GM23338 (cell line): ENCODE measurements at regions not wholly inside any gene's neighbourhood (a gene's known extent, or its start where the extent isn't known, plus 50 kb on each side); places are given as distances from the start of the nearest gene placed in this dataset.

Experiments used
- ATAC-seq: fragments of 200-7000 bp; cut with Tn5 transposase; 3 replicates; pipeline ENCODE4 v1.9.1; 2020
- DNase-seq: peaks from one replicate; pipeline ENCODE4 v3.0.0-alpha.2; 2015; ENCODE audit warnings: low spot score
- H2AFZ ChIP-seq: fragments of 200-600 bp; sonication (generic); 2 replicates; pipeline ENCODE4 v1.8.0; 2016; ENCODE audit warnings: antibody characterized with exemption, mild to moderate bottlenecking, moderate library complexity
- H3F3A ChIP-seq: fragments of 200-600 bp; sonication (generic); replicated peaks from 2 replicates; pipeline ENCODE4 v1.8.0; 2017; ENCODE audit warnings: antibody characterized with exemption, mixed run types, low read depth
- H3K27ac ChIP-seq: fragments of 200-600 bp; sonication (generic); 2 replicates; pipeline ENCODE4 v1.6.1; 2016; ENCODE audit warnings: low read depth
- H3K27me3 ChIP-seq: fragments of 200-600 bp; sonication (generic); 2 replicates; pipeline ENCODE4 v1.8.0; 2016; ENCODE audit warnings: mild to moderate bottlenecking, mixed run types, moderate library complexity; ENCODE audit not compliant: insufficient read depth
- H3K36me3 ChIP-seq: fragments of 200-600 bp; sonication (generic); 2 replicates; pipeline ENCODE4 v1.8.0; 2016; ENCODE audit warnings: mild to moderate bottlenecking; ENCODE audit not compliant: insufficient read depth
- H3K4me1 ChIP-seq: fragments of 200-600 bp; sonication (generic); 2 replicates; pipeline ENCODE4 v1.8.0; 2016; ENCODE audit warnings: mild to moderate bottlenecking, moderate library complexity; ENCODE audit not compliant: insufficient read depth
- H3K4me2 ChIP-seq: fragments of 200-600 bp; sonication (generic); 2 replicates; pipeline ENCODE4 v1.7.1; 2017; ENCODE audit warnings: mixed run types
- H3K4me3 ChIP-seq: fragments of 200-600 bp; sonication (generic); 2 replicates; pipeline ENCODE4 v1.6.1; 2016; ENCODE audit warnings: mixed run types
- H3K79me2 ChIP-seq: fragments of 200-600 bp; sonication (generic); replicated peaks from 2 replicates; pipeline ENCODE4 v1.8.0; 2017; ENCODE audit warnings: mild to moderate bottlenecking; ENCODE audit not compliant: insufficient read depth
- H3K9me2 ChIP-seq: fragments of 200-600 bp; sonication (generic); 2 replicates; pipeline ENCODE4 v1.8.0; 2017; ENCODE audit not compliant: insufficient read depth
- H4K20me1 ChIP-seq: fragments of 200-600 bp; sonication (generic); replicated peaks from 2 replicates; pipeline ENCODE4 v1.8.0; 2017; ENCODE audit warnings: mild to moderate bottlenecking; ENCODE audit not compliant: insufficient read depth
- H3K27ac Mint-ChIP-seq: 2 replicates; pipeline ENCODE4 v1.8.0; 2020; ENCODE audit warnings: inconsistent platforms, mild to moderate bottlenecking, moderate library complexity, mixed read lengths
- H3K27me3 Mint-ChIP-seq: 3 replicates; pipeline ENCODE4 v1.8.0; 2022; ENCODE audit warnings: low read depth, mild to moderate bottlenecking, moderate library complexity, mixed read lengths, inconsistent platforms; ENCODE audit not compliant: insufficient read depth, poor library complexity
- H3K36me3 Mint-ChIP-seq: 3 replicates; pipeline ENCODE4 v1.8.0; 2021; ENCODE audit warnings: low read depth, mild to moderate bottlenecking, inconsistent platforms, moderate library complexity, mixed read lengths
- H3K4me1 Mint-ChIP-seq: 3 replicates; pipeline ENCODE4 v1.8.0; 2020; ENCODE audit warnings: mild to moderate bottlenecking, inconsistent platforms, mixed read lengths
- H3K4me3 Mint-ChIP-seq: 3 replicates; pipeline ENCODE4 v1.8.0; 2021; ENCODE audit warnings: moderate library complexity, mild to moderate bottlenecking, inconsistent platforms, mixed read lengths
- H3K9me3 Mint-ChIP-seq: 3 replicates; pipeline ENCODE4 v1.8.0; 2020; ENCODE audit warnings: moderate library complexity, mild to moderate bottlenecking, inconsistent platforms, mixed read lengths
- CREB1 ChIP-seq: fragments of 250-450 bp; sonication (Bioruptor Pico); IDR thresholded peaks from 2 replicates; pipeline ENCODE4 v1.5.0; 2020; ENCODE audit warnings: low read depth, mild to moderate bottlenecking, moderate library complexity
- CTCF ChIP-seq, 2 experiments: fragments of 200-600 bp in 1 of 2; sonication (generic) in 1 of 2; conservative IDR thresholded peaks; 2 replicates each; pipeline versions ENCODE4 v1.5.1 to v1.6.1; 2016 to 2017; ENCODE audit warnings: antibody characterized with exemption in 2 of 2, low read depth in 2 of 2, mild to moderate bottlenecking in 2 of 2, moderate library complexity in 1 of 2
- ETS1 ChIP-seq: IDR thresholded peaks from 2 replicates; pipeline ENCODE4 v1.6.1; 2016; ENCODE audit warnings: antibody characterized with exemption
- EZH2 ChIP-seq: fragments of 200-600 bp; sonication (generic); IDR thresholded peaks from one replicate; pipeline ENCODE4 v1.8.0; 2017; ENCODE audit warnings: antibody characterized with exemption, mild to moderate bottlenecking, low read depth; ENCODE audit not compliant: unreplicated experiment
- EZH2phosphoT487 ChIP-seq: fragments of 200-600 bp; sonication (generic); IDR thresholded peaks from one replicate; pipeline ENCODE4 v1.8.1; 2018; ENCODE audit warnings: antibody characterized with exemption; ENCODE audit not compliant: unreplicated experiment
- JUNB ChIP-seq: IDR thresholded peaks from one replicate; pipeline ENCODE4 v1.6.1; 2016; ENCODE audit warnings: antibody characterized with exemption; ENCODE audit not compliant: unreplicated experiment
- NANOG ChIP-seq: IDR thresholded peaks from 2 replicates; pipeline ENCODE4 v1.6.1; 2016; ENCODE audit warnings: antibody characterized with exemption, borderline replicate concordance
- POLR2AphosphoS5 ChIP-seq: IDR thresholded peaks from 2 replicates; pipeline ENCODE4 v1.6.1; 2016; ENCODE audit warnings: antibody characterized with exemption, low read depth
- REST ChIP-seq: IDR thresholded peaks from one replicate; pipeline ENCODE4 v1.6.1; 2018; ENCODE audit warnings: antibody characterized with exemption; ENCODE audit not compliant: unreplicated experiment
- STAT1 ChIP-seq: IDR thresholded peaks from one replicate; pipeline ENCODE4 v1.6.1; 2016; ENCODE audit warnings: antibody characterized with exemption; ENCODE audit not compliant: unreplicated experiment
- ZNF114 ChIP-seq: fragments of 250-450 bp; sonication (Bioruptor Pico); IDR thresholded peaks from 2 replicates; pipeline ENCODE4 v1.5.0; 2020; ENCODE audit warnings: mild to moderate bottlenecking, moderate library complexity
- ZNF331 ChIP-seq: fragments of 250-450 bp; sonication (Bioruptor Pico); IDR thresholded peaks from 2 replicates; pipeline ENCODE4 v1.5.0; 2020; ENCODE audit warnings: low read depth, mild to moderate bottlenecking, moderate library complexity

GRCh38 chrX:142655507-142655906 lies 370.2 kb upstream of the SPANXN4 start:
- no peaks in the 10 kb centered on the region; the same call in 2 of the 3 replicates for H3K9me3 Mint-ChIP-seq
- Histone ChIP-seq H3K9me2 (no peaks in the 10 kb centered on the region), H3F3A (no peaks in the 10 kb centered on the region), H3K4me2 (no peak overlapping the region), H3K27ac (no peak overlapping the region), H4K20me1 (no peaks in the 10 kb centered on the region), H3K36me3 (no peaks in the 10 kb centered on the region), H3K4me1 (no peaks in the 10 kb centered on the region), H3K4me3 (no peak overlapping the region), H2AFZ (no peak overlapping the region; the same call in 1 of the 2 replicates), H3K27me3 (no peaks in the 10 kb centered on the region), H3K79me2 (no peaks in the 10 kb centered on the region)
- H3K27me3 Mint-ChIP-seq: no peaks in the 10 kb centered on the region
- ATAC-seq (no peak), DNase-seq (no peak)
- TF ChIP-seq ZNF114 (CRISPR knock-in tag) (no peak), EZH2phosphoT487 (no peak), EZH2 (no peak), NANOG (no peak), CTCF (conservative IDR thresholded peaks at IDR 0.05; ENCODE audit: low read depth in 2 of 2) (no peak), CREB1 (CRISPR knock-in tag) (no peak)
- H3K4me3 Mint-ChIP-seq: no peak overlapping the region
- no peaks in the 10 kb centered on the region for H3K36me3 Mint-ChIP-seq
- peaks cover 9% of the 10 kb centered on the region; the same call in 2 of the 3 replicates for H3K4me1 Mint-ChIP-seq
- no peak overlapping the region for H3K27ac Mint-ChIP-seq

- Mint-ChIP-seq H3K9me3 (no peaks in the 10 kb centered on the region), H3K36me3 (no peaks in the 10 kb centered on the region), H3K27ac (no peak overlapping the region), H3K4me3 (no peak overlapping the region), H3K27me3 (no peaks in the 10 kb centered on the region), H3K4me1 (no peaks in the 10 kb centered on the region)
- H3F3A ChIP-seq: no peaks in the 10 kb centered on the region
- H3K27me3 ChIP-seq: no peaks in the 10 kb centered on the region
- no peak overlapping the region for H2AFZ ChIP-seq
- H3K79me2 ChIP-seq: no peaks in the 10 kb centered on the region
- TF ChIP-seq ZNF331 (CRISPR knock-in tag): no peak
- TF ChIP-seq CTCF (conservative IDR thresholded peaks at IDR 0.05; ENCODE audit: low read depth in 2 of 2): no peak
- no peak for TF ChIP-seq EZH2phosphoT487
- TF ChIP-seq ETS1: no peak
- no peak for TF ChIP-seq NANOG
- TF ChIP-seq REST: no peak
- TF ChIP-seq EZH2: no peak
- TF ChIP-seq CREB1 (CRISPR knock-in tag): no peak
- TF ChIP-seq JUNB: no peak
- no peak for TF ChIP-seq STAT1
- no peak for TF ChIP-seq ZNF114 (CRISPR knock-in tag)
- TF ChIP-seq POLR2AphosphoS5: no peak
- ATAC-seq (no peak), DNase-seq (no peak)
- H3K4me2 ChIP-seq: no peak overlapping the region
- no peak overlapping the region for H3K4me3 ChIP-seq
- no peaks in the 10 kb centered on the region for H4K20me1 ChIP-seq
- H3K36me3 ChIP-seq: no peaks in the 10 kb centered on the region
- no peaks in the 10 kb centered on the region for H3K4me1 ChIP-seq
- H3K9me2 ChIP-seq: no peaks in the 10 kb centered on the region
- no peak overlapping the region for H3K27ac ChIP-seq
Observed at GRCh38 chrX:142637206-142637605, 388.5 kb upstream of the SPANXN4 start.
